IMR-90 (cell line): ENCODE measurements at regions not wholly inside any gene's neighbourhood (a gene's known extent, or its start where the extent isn't known, plus 50 kb on each side); places are given as distances from the start of the nearest gene placed in this dataset.
A peak's percentile ranks its signal among the peaks of the same experiment; 100 is the strongest.

Experiments
- ATAC-seq: fragments of 200-7000 bp; cut with Tn5 transposase; 2 replicates; pipeline ENCODE4 v1.9.1; 2020; ENCODE audit warnings: low read depth, mild to moderate bottlenecking, moderate library complexity
- BruUV-seq: library from RNA; stranded (reverse); fragments of 400-500 nt; replicated peaks from 2 replicates; lab custom pipeline; 2021; lab: Mats Ljungman, UMichigan
- CTCF ChIA-PET: fragments of 300-600 bp; formaldehyde crosslinking; extraction: SDS; loops from one replicate; lab custom pipeline; 2021; ENCODE audit warnings: antibody characterized with exemption; lab: Yijun Ruan, JAX
- POLR2A ChIA-PET: fragments of 300-600 bp; sonication (Branson Sonifier 250); formaldehyde crosslinking; loops from one replicate; lab custom pipeline; 2022; ENCODE audit warnings: antibody characterized with exemption; ENCODE audit not compliant: unreplicated experiment; lab: Charles Lee
- DNase-seq: peaks from one replicate; pipeline ENCODE4 v3.0.0; 2013
- H2AFZ ChIP-seq: replicated peaks from 2 replicates; pipeline ENCODE3; 2013; ENCODE audit warnings: low read length, mild to moderate bottlenecking; ENCODE audit not compliant: poor library complexity
- H2AK5ac ChIP-seq: 2 replicates; pipeline ENCODE4 v1.6.1; 2013; ENCODE audit warnings: low read depth, low read length, inconsistent platforms
- H2AK9ac ChIP-seq: replicated peaks from 2 replicates; pipeline ENCODE3; 2013; ENCODE audit warnings: mild to moderate bottlenecking, low read depth, low read length, moderate library complexity; ENCODE audit not compliant: poor library complexity
- H2BK120ac ChIP-seq: 2 replicates; pipeline ENCODE4 v1.6.1; 2013; ENCODE audit warnings: low read depth, low read length, inconsistent platforms
- H2BK15ac ChIP-seq: 3 replicates; pipeline ENCODE4 v1.6.1; 2013; ENCODE audit warnings: low read depth, low read length, inconsistent platforms
- H2BK20ac ChIP-seq: 2 replicates; pipeline ENCODE4 v1.6.1; 2013; ENCODE audit warnings: low read depth, mild to moderate bottlenecking, inconsistent platforms, low read length, moderate library complexity
- H2BK5ac ChIP-seq: 2 replicates; pipeline ENCODE4 v1.6.1; 2013; ENCODE audit warnings: mild to moderate bottlenecking, low read depth, low read length, inconsistent platforms; ENCODE audit not compliant: poor library complexity, severe bottlenecking
- H3K14ac ChIP-seq: replicated peaks from 2 replicates; pipeline ENCODE4 v1.6.1; 2013; ENCODE audit warnings: low read depth, low read length, inconsistent platforms
- H3K18ac ChIP-seq: 2 replicates; pipeline ENCODE4 v1.6.1; 2013; ENCODE audit warnings: low read depth, low read length, control low read depth
- H3K23ac ChIP-seq: 2 replicates; pipeline ENCODE4 v1.6.1; 2013; ENCODE audit warnings: low read depth, low read length, inconsistent platforms
- H3K27ac ChIP-seq: 2 replicates; pipeline ENCODE4 v1.5.1; 2013; ENCODE audit warnings: mild to moderate bottlenecking, control low read depth, low read length; ENCODE audit not compliant: insufficient read depth
- H3K27me3 ChIP-seq: 2 replicates; pipeline ENCODE4 v1.6.1; 2013; ENCODE audit warnings: low read length; ENCODE audit not compliant: control insufficient read depth, insufficient read depth
- H3K36me3 ChIP-seq: 2 replicates; pipeline ENCODE4 v1.6.1; 2013; ENCODE audit warnings: low read length, mixed read lengths; ENCODE audit not compliant: control insufficient read depth, insufficient read depth
- H3K4ac ChIP-seq: 2 replicates; pipeline ENCODE4 v1.6.1; 2013; ENCODE audit warnings: low read depth, low read length, inconsistent platforms
- H3K4me1 ChIP-seq: 2 replicates; pipeline ENCODE4 v1.6.1; 2013; ENCODE audit warnings: low read length, mixed read lengths; ENCODE audit not compliant: control insufficient read depth, insufficient read depth
- H3K4me2 ChIP-seq: 2 replicates; pipeline ENCODE4 v1.6.1; 2013; ENCODE audit warnings: low read depth, mild to moderate bottlenecking, control low read depth, low read length, moderate library complexity
- H3K4me3 ChIP-seq: 2 replicates; pipeline ENCODE4 v1.5.1; 2013; ENCODE audit warnings: low read depth, mild to moderate bottlenecking, control low read depth, low read length, moderate library complexity; ENCODE audit not compliant: insufficient read depth
- H3K56ac ChIP-seq: 2 replicates; pipeline ENCODE4 v1.6.1; 2013; ENCODE audit warnings: low read length, inconsistent platforms; ENCODE audit not compliant: insufficient read depth; ENCODE audit errors: extremely low read depth
- H3K79me1 ChIP-seq, 2 experiments: 2 replicates each; pipeline ENCODE4 v1.6.1; 2013; ENCODE audit warnings: low read length in 2 of 2, inconsistent platforms in 1 of 2, low read depth in 1 of 2
- H3K9ac ChIP-seq: 2 replicates; pipeline ENCODE4 v1.6.1; 2013; ENCODE audit warnings: low read depth, low read length, control low read depth
- H3K9me1 ChIP-seq: 2 replicates; pipeline ENCODE4 v1.6.1; 2013; ENCODE audit warnings: low read length, inconsistent platforms; ENCODE audit not compliant: insufficient read depth
- H3K9me3 ChIP-seq: 2 replicates; pipeline ENCODE4 v1.6.1; 2013; ENCODE audit warnings: low read length; ENCODE audit not compliant: control insufficient read depth, insufficient read depth
- H4K20me1 ChIP-seq: 2 replicates; pipeline ENCODE4 v1.6.1; 2013; ENCODE audit warnings: low read length, inconsistent platforms; ENCODE audit not compliant: insufficient read depth
- H4K5ac ChIP-seq: 2 replicates; pipeline ENCODE4 v1.6.1; 2013; ENCODE audit warnings: mild to moderate bottlenecking, low read depth, low read length, control low read depth
- H4K8ac ChIP-seq, 2 experiments: 2 replicates each; pipeline ENCODE4 v1.6.1; 2013; ENCODE audit warnings: low read depth in 2 of 2, low read length in 2 of 2, control low read depth in 1 of 2, inconsistent platforms in 1 of 2
- H4K91ac ChIP-seq: 2 replicates; pipeline ENCODE4 v1.6.1; 2013; ENCODE audit warnings: low read depth, low read length, inconsistent platforms; ENCODE audit not compliant: insufficient read depth
- BHLHE40 ChIP-seq: fragments of 150-350 bp; IDR thresholded peaks from 2 replicates; pipeline ENCODE4 v1.6.1; 2016; ENCODE audit warnings: mild to moderate bottlenecking, low read depth, low read length
- CEBPB ChIP-seq: IDR thresholded peaks from 2 replicates; pipeline ENCODE4 v1.6.1; 2012; ENCODE audit warnings: low read depth, low read length, improper control_type of control experiment
- CHD1 ChIP-seq: IDR thresholded peaks from 2 replicates; pipeline ENCODE4 v1.6.1; 2012; ENCODE audit warnings: low read depth, low read length, improper control_type of control experiment
- CTCF ChIP-seq: conservative IDR thresholded peaks from 2 replicates; pipeline ENCODE4 v1.5.1; 2012; ENCODE audit warnings: mild to moderate bottlenecking, low read depth, low read length, improper control_type of control experiment
- ELK1 ChIP-seq: fragments of 150-350 bp; IDR thresholded peaks from 2 replicates; pipeline ENCODE4 v1.6.1; 2016; ENCODE audit warnings: low read depth, mild to moderate bottlenecking, low read length, moderate library complexity, borderline replicate concordance
- FOS ChIP-seq: fragments of 150-350 bp; IDR thresholded peaks from 2 replicates; pipeline ENCODE4 v1.6.1; 2016; ENCODE audit warnings: low read depth, low read length
- MAFK ChIP-seq: IDR thresholded peaks from 2 replicates; pipeline ENCODE4 v1.6.1; 2012; ENCODE audit warnings: low read depth, low read length, improper control_type of control experiment
- MAZ ChIP-seq: IDR thresholded peaks from 2 replicates; pipeline ENCODE4 v1.6.1; 2012; ENCODE audit warnings: low read depth, mild to moderate bottlenecking, low read length, improper control_type of control experiment, moderate library complexity, borderline replicate concordance
- MXI1 ChIP-seq: IDR thresholded peaks from 2 replicates; pipeline ENCODE4 v1.6.1; 2012; ENCODE audit warnings: low read depth, mild to moderate bottlenecking, low read length, moderate library complexity, borderline replicate concordance
- NFE2L2 ChIP-seq: fragments of 150-350 bp; IDR thresholded peaks from 2 replicates; pipeline ENCODE4 v1.6.1; 2016; ENCODE audit warnings: low read depth, mild to moderate bottlenecking, low read length
- POLR2A ChIP-seq: IDR thresholded peaks from 2 replicates; pipeline ENCODE4 v1.6.1; 2012; ENCODE audit warnings: mild to moderate bottlenecking, low read depth, low read length
- RAD21 ChIP-seq: IDR thresholded peaks from 2 replicates; pipeline ENCODE4 v1.6.1; 2012; ENCODE audit warnings: low read length, improper control_type of control experiment
- RCOR1 ChIP-seq: IDR thresholded peaks from 2 replicates; pipeline ENCODE4 v1.6.1; 2012; ENCODE audit warnings: mild to moderate bottlenecking, low read length, improper control_type of control experiment; ENCODE audit not compliant: insufficient replicate concordance
- RFX5 ChIP-seq: IDR thresholded peaks from 2 replicates; pipeline ENCODE4 v1.8.0; 2012; ENCODE audit warnings: low read depth, mild to moderate bottlenecking, low read length, moderate library complexity
- SMC3 ChIP-seq: fragments of 150-350 bp; IDR thresholded peaks from 2 replicates; pipeline ENCODE4 v1.6.1; 2016; ENCODE audit warnings: low read depth, mild to moderate bottlenecking, antibody characterized with exemption, low read length, moderate library complexity
- WGBS, 2 experiments: methylation state at CpG; one replicate each; pipeline versions ENCODE4 v1.1.5 to v1.1.7; 2013; ENCODE audit warnings: missing lambda C conversion rate in 2 of 2; ENCODE audit not compliant: insufficient read length in 1 of 2; ENCODE audit errors: extremely low coverage in 2 of 2; 5-methylcytosine and 5-hydroxymethylcytosine counted together
- dilution Hi-C: fragments of 300-500 bp; cut with HindIII; formaldehyde crosslinking; loops from one replicate; pipeline ENCODE4 v1.14.3; 2018; ENCODE audit warnings: low sequenced_read_pairs; ENCODE audit not compliant: unreplicated experiment
- in situ Hi-C: fragments of 300-500 bp; cut with MboI; formaldehyde crosslinking; loops from 3 replicates; pipeline ENCODE4 v1.14.3; 2019; ENCODE audit warnings: low sequenced_read_pairs, inconsistent platforms, mixed read lengths
- intact Hi-C: fragments of 100-400 bp; cut with micrococcal nuclease; formaldehyde crosslinking; loops from 2 replicates; pipeline ENCODE4 v1.10.0; 2022
- TF ChIP-seq, protein P1 (sequence below): fragments of 150-350 bp; IDR thresholded peaks from 2 replicates; pipeline ENCODE4 v1.6.1; 2017; ENCODE audit warnings: mild to moderate bottlenecking, antibody characterized with exemption, low read length, low read depth

DNA sequence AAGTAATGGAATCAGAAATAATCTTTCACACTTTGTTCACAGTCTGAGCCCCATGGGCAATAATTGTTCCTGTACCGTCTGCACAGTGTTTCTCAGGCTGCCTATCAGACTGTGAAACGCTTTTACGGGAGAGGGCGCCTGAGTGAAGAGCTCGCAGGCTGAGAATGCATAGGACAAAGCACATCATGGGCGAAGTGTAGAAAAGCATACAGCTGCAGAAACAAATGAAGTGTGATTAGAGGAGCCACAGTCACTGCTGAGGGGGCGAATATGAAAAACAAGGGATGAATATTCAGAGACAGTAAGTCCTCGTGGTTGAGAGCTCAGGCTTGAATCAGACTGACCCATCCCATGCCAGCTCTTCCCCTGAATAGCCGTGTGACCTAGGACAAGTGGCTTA, 438.4 kb upstream of the DCN start:
- Histone ChIP-seq H2BK20ac (no peak overlapping the region), H3K36me3 (no peaks in the 10 kb centered on the region), H3K4me1 (no peaks in the 10 kb centered on the region), H2BK5ac (no peak overlapping the region), H3K9ac (no peak overlapping the region), H2BK120ac (no peak overlapping the region), H4K91ac (no peak overlapping the region), H3K23ac (no peak overlapping the region), H3K18ac (no peak overlapping the region), H3K4me3 (no peak overlapping the region), H2AK9ac (no peak overlapping the region), H3K4me2 (no peak overlapping the region), H3K9me3 (no peaks in the 10 kb centered on the region), H4K20me1 (no peaks in the 10 kb centered on the region), H3K27ac (no peak overlapping the region), H2BK15ac (no peak overlapping the region), H3K27me3 (no peaks in the 10 kb centered on the region; the same call in 1 of the 2 replicates), H4K5ac (no peak overlapping the region), H2AFZ (no peak overlapping the region), H3K14ac (no peak overlapping the region), H4K8ac (no peak overlapping the region), H3K9me1 (no peaks in the 10 kb centered on the region), H3K56ac (no peak overlapping the region), H3K79me1 (no peaks in the 10 kb centered on the region), H2AK5ac (no peak overlapping the region), H3K4ac (no peak overlapping the region)
- intact Hi-C loops (loop anchor here (2.0 kb wide), 1 partner anchor 524 kb away; the partner anchor contains the start of gene BTG1), dilution Hi-C loops (no loop called here), in situ Hi-C loops (no loop called here)
- CTCF ChIA-PET = interaction anchor here (0.7 kb wide), 1 partner anchor 188 kb away, joined by 3 read pairs; no protein-coding TSS in a partner anchor
- DNase-seq (peak; percentile 12), ATAC-seq (peak; percentile 85)
- BruUV-seq = no TSS peak
- WGBS, 2 experiments = 6% methylated on average over 5 of the region's 9 CpGs; no CpG with 5 or more reads in 1 of the 2 experiments
- TF ChIP-seq MXI1 (no peak), RFX5 (no peak), CTCF (no peak; the same call in 1 of the 2 replicates), NFE2L2 (no peak), POLR2A (no peak), RCOR1 (no peak), CHD1 (no peak), CEBPB (no peak), FOS (no peak), MAZ (no peak), RAD21 (no peak), ELK1 (no peak), SMC3 (no peak), MAFK (no peak), BHLHE40 (no peak)
- TF ChIP-seq, protein P1, sequence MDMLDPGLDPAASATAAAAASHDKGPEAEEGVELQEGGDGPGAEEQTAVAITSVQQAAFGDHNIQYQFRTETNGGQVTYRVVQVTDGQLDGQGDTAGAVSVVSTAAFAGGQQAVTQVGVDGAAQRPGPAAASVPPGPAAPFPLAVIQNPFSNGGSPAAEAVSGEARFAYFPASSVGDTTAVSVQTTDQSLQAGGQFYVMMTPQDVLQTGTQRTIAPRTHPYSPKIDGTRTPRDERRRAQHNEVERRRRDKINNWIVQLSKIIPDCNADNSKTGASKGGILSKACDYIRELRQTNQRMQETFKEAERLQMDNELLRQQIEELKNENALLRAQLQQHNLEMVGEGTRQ = no peak
- POLR2A ChIA-PET = no interaction called here
